Tibial nerve (tissue), 4 donors: ENCODE measurements at regions not wholly inside any gene's neighbourhood (a gene's known extent, or its start where the extent isn't known, plus 50 kb on each side); places are given as distances from the start of the nearest gene placed in this dataset.

ENCODE experiments used
- DNase-seq, 2 donors: peaks; one replicate each; pipeline ENCODE4 v3.0.0-alpha.2; 2019; ENCODE audit warnings: low spot score in 2 of 2
- H3K27ac ChIP-seq, 4 donors: fragments of 200-600 bp; sonication (generic) in 3 of 4; one replicate each; pipeline ENCODE4 v1.5.1; 2017 to 2019; ENCODE audit warnings: mild to moderate bottlenecking in 1 of 4
- H3K27me3 ChIP-seq, 2 donors: fragments of 200-600 bp; sonication (generic) in 1 of 2; one replicate each; pipeline versions ENCODE4 v1.5.1 to v1.6.0; 2017 to 2019
- H3K36me3 ChIP-seq, 3 donors: fragments of 200-600 bp; sonication (generic); one replicate each; pipeline ENCODE4 v1.5.1; 2018 to 2019
- H3K4me1 ChIP-seq, 4 donors: fragments of 200-600 bp; sonication (generic) in 3 of 4; one replicate each; pipeline ENCODE4 v1.5.1; 2017 to 2019
- H3K4me3 ChIP-seq, 4 donors: fragments of 200-600 bp; sonication (generic) in 3 of 4; one replicate each; pipeline ENCODE4 v1.5.1; 2017 to 2019; ENCODE audit warnings: mild to moderate bottlenecking in 1 of 4, moderate library complexity in 1 of 4
- H3K9me3 ChIP-seq, 4 donors: fragments of 200-600 bp; sonication (generic) in 3 of 4; one replicate each; pipeline ENCODE4 v1.5.1; 2017 to 2019
- EP300 ChIP-seq, 2 donors: sonication (generic); formaldehyde crosslinking; IDR thresholded peaks; one replicate each; pipeline ENCODE4 v1.6.1; 2017; ENCODE audit warnings: antibody characterized with exemption in 2 of 2, mild to moderate bottlenecking in 1 of 2
- POLR2A ChIP-seq, 2 donors: fragments of 450-650 bp; IDR thresholded peaks; one replicate each; pipeline ENCODE4 v1.6.1; 2017; ENCODE audit warnings: antibody characterized with exemption in 2 of 2, mild to moderate bottlenecking in 2 of 2, moderate library complexity in 2 of 2
- WGBS, 2 donors: methylation state at CpG; one replicate each; pipeline ENCODE4 v1.1.5; 2018; 5-methylcytosine and 5-hydroxymethylcytosine counted together
- TF ChIP-seq, protein P1 (sequence below), 5 experiments: fragments of 200-600 bp in 3 of 5; fragments of 450-650 bp in 2 of 5; sonication (generic) in 3 of 5; IDR thresholded peaks; one replicate each; pipeline ENCODE4 v1.5.1; 2016 to 2019; ENCODE audit warnings: antibody characterized with exemption in 5 of 5, mild to moderate bottlenecking in 3 of 5, moderate library complexity in 2 of 5

DNA sequence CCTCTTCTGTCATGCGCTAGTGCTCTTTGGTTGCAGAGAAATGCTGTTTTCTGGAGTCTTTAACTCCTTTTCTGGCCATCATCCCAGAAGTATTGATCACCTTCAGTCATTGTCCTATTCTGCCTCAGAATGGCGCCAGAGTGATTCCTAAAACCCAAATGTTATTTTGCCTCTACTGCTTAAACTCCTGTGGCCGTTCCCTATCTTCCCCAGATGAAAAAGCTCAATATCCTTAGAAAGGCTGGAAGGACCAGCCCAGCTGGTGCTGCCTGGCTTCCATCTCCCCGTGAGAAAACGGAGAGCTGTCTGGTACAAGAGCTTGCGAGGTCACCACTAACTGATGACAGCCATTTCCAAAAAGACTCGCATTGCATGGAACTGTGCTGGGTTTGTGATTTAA lies 179.1 kb downstream of the RBM26 start:
- Histone ChIP-seq H3K27ac (no peak overlapping the region), H3K4me3 (no peak overlapping the region), H3K4me1 (no peaks in the 10 kb centered on the region), H3K27me3 (no peaks in the 10 kb centered on the region), H3K9me3 (no peaks in the 10 kb centered on the region), H3K36me3 (no peaks in the 10 kb centered on the region)
- no peak for DNase-seq
- WGBS, 2 donors = 62 to 64% methylated on average over 7 of the region's 7 CpGs
- no peak for TF ChIP-seq POLR2A (IDR thresholded peaks at IDR 0.05)
- no peak for TF ChIP-seq EP300 (IDR thresholded peaks at IDR 0.05)
- TF ChIP-seq, protein P1, sequence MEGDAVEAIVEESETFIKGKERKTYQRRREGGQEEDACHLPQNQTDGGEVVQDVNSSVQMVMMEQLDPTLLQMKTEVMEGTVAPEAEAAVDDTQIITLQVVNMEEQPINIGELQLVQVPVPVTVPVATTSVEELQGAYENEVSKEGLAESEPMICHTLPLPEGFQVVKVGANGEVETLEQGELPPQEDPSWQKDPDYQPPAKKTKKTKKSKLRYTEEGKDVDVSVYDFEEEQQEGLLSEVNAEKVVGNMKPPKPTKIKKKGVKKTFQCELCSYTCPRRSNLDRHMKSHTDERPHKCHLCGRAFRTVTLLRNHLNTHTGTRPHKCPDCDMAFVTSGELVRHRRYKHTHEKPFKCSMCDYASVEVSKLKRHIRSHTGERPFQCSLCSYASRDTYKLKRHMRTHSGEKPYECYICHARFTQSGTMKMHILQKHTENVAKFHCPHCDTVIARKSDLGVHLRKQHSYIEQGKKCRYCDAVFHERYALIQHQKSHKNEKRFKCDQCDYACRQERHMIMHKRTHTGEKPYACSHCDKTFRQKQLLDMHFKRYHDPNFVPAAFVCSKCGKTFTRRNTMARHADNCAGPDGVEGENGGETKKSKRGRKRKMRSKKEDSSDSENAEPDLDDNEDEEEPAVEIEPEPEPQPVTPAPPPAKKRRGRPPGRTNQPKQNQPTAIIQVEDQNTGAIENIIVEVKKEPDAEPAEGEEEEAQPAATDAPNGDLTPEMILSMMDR (IDR thresholded peaks at IDR 0.05) = no peak

DNA sequence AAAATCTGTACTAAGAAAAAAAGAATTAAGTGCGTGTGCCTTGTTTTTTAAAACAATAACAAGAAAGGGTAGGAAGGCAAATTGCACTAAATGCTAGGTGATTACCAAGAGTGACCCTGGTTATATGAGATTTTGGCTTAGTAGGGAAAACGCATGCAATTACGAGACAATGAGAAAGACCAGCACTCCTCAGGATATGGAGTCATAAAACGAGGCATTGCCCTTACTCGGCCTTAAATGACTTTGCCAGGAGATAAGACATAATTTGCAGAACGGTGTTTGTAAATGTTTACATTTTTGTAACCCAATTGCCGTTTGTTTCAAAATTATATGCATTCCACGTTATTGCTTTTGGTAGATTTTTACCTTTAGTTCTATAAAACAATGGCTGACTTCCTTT lies 179.8 kb downstream of the RBM26 start:
- H3K9me3 ChIP-seq = no peaks in the 10 kb centered on the region
- H3K36me3 ChIP-seq = no peaks in the 10 kb centered on the region
- no peaks in the 10 kb centered on the region for H3K27me3 ChIP-seq
- TF ChIP-seq EP300 (IDR thresholded peaks at IDR 0.05) = no peak
- no peak for TF ChIP-seq POLR2A (IDR thresholded peaks at IDR 0.05)
- TF ChIP-seq, protein P1 (IDR thresholded peaks at IDR 0.05) = no peak
- H3K4me1 ChIP-seq = no peaks in the 10 kb centered on the region
- no peak overlapping the region for H3K4me3 ChIP-seq
- WGBS, 2 donors = 30 to 31% methylated on average over 8 of the region's 8 CpGs
- no peak overlapping the region for H3K27ac ChIP-seq
- DNase-seq = no peak

DNA sequence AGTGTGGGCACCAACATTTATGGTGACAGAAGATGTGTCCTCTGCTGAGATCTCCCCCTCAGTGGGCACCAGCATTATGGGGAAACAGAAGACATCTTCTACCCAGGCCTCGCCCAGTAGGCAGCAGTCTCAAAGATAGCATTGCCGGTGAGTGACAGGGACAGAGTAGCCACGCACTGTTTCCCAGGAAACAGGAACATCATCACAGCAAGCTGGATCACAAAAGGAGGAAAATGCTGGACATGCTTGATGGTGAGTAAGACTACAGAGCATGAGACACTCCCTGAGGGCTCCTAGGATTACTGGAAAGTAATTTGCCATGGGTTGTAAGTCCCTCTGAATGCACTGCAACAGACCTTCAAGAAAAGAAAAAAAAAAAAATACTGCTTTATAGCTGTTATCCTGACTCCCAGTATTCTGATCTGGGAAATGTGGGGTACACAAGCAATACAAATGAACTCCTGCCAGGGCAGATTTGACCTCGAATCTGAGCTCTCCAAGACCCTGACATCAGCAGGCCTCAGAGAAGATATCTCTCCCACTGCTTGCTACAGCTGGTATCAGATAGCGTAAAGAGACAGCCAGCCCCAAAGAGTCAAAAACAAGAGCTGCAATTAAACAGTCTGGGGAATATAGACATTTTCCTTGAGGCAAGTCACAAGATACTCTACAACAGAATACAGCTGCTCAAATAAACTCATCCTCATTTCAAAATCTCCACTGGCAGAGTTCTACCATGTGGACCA lies 180.4 kb downstream of the RBM26 start:
- Histone ChIP-seq H3K27me3 (no peaks in the 10 kb centered on the region), H3K4me3 (no peak overlapping the region), H3K36me3 (no peaks in the 10 kb centered on the region), H3K27ac (no peak overlapping the region), H3K4me1 (no peaks in the 10 kb centered on the region), H3K9me3 (no peaks in the 10 kb centered on the region)
- 56 to 67% methylated on average over 5 of the region's 5 CpGs for WGBS, 2 donors
- no peak for DNase-seq
- no peak for TF ChIP-seq EP300 (IDR thresholded peaks at IDR 0.05)
- TF ChIP-seq POLR2A (IDR thresholded peaks at IDR 0.05) = no peak
- TF ChIP-seq, protein P1 (IDR thresholded peaks at IDR 0.05) = no peak

DNA sequence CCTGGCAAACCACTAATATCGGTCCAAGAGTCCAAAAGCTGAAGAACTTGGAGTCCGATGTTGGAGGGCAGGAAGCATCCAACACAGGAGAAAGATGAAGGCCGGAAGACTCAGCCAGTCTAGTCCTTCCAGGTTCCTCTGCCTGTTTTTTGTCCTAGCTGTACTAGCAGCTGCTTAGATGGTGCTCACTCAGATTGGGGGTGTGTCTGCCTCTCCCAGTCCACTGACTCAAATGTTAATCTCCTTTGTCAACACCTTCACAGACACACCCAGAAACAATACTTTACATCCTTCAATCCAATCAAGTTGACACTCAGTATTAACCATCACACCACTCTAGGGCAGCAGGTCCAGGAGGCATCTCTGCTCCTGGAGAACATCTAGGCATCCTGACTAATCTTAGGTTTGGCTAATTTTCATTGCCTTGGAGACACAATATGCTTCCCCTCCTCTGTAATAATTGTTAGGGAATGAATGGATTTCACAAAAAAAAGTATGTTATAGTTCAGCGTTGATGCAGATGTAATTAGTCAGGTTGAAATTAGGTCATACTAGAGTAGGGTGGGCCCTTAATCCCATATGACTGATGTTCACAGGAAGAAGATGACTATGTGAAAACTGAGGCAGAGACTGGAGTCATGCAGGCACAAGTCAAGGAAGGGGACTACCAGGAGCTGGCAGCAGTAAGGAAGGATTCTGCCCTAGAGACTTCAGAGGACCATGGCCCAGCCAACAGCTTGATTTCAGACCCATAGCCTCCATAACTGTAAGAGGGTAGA lies 183.4 kb downstream of the RBM26 start:
- no peak overlapping the region for H3K27ac ChIP-seq
- no peak for DNase-seq
- no peak for TF ChIP-seq POLR2A (IDR thresholded peaks at IDR 0.05)
- 93 to 94% methylated on average over 4 of the region's 4 CpGs for WGBS, 2 donors
- no peaks in the 10 kb centered on the region for H3K9me3 ChIP-seq
- no peaks in the 10 kb centered on the region for H3K27me3 ChIP-seq
- H3K4me1 ChIP-seq = no peaks in the 10 kb centered on the region
- H3K36me3 ChIP-seq = no peaks in the 10 kb centered on the region
- H3K4me3 ChIP-seq = no peak overlapping the region

DNA sequence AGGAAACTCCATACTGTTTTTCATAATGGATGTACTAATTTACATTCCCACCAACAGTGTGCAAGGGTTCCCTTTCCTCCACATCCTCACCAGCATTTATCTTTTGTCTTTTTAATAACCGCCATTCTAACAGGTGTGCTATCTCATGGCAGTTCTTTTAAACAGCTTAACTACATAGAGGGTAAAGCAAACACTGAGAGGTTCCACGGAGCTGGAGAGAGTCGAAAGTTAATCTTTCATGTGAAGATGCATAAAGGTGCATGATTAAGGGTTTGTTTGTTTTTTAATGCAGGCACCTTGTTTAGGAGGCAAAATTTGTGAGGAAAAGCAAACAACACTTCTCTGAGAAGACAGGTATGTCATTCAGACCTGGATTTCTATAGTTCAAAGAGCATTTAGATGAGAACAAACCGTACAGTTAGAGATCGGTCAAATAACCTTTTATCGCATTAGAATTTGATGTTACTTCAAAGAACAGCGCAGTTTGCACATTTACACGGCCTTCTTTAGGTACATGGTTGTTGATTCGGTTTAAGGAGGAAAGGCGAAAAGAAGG lies 193.9 kb downstream of the RBM26 start:
- Histone ChIP-seq H3K36me3 (no peaks in the 10 kb centered on the region), H3K27ac (no peak overlapping the region), H3K9me3 (peaks cover 0 to 5% (median 0%) of the 10 kb centered on the region in 4 donors), H3K4me1 (no peaks in the 10 kb centered on the region), H3K4me3 (no peak overlapping the region), H3K27me3 (no peaks in the 10 kb centered on the region)
- TF ChIP-seq EP300 (IDR thresholded peaks at IDR 0.05) (no peak), POLR2A (IDR thresholded peaks at IDR 0.05) (no peak)
- TF ChIP-seq, protein P1 (IDR thresholded peaks at IDR 0.05) = no peak
- 88 to 89% methylated on average over 10 of the region's 10 CpGs for WGBS, 2 donors
- DNase-seq = no peak
